Hepatocyte (in vitro differentiated cells): ENCODE measurements at regions not wholly inside any gene's neighbourhood (a gene's known extent, or its start where the extent isn't known, plus 50 kb on each side); places are given as distances from the start of the nearest gene placed in this dataset.

Source experiments
- DNase-seq: peaks from one replicate; pipeline ENCODE4 v3.0.0-alpha.2; 2016; ENCODE audit warnings: low spot score
- H2AFZ ChIP-seq: fragments of 200-600 bp; sonication (generic); 2 replicates; pipeline ENCODE4 v1.6.0; 2016; ENCODE audit warnings: antibody characterized with exemption, mild to moderate bottlenecking
- H3K27ac ChIP-seq: fragments of 200-600 bp; sonication (generic); 2 replicates; pipeline ENCODE4 v1.5.1; 2016; ENCODE audit warnings: mild to moderate bottlenecking
- H3K27me3 ChIP-seq: fragments of 200-600 bp; sonication (generic); 2 replicates; pipeline ENCODE4 v1.6.1; 2016
- H3K36me3 ChIP-seq: fragments of 200-600 bp; sonication (generic); replicated peaks from 2 replicates; pipeline ENCODE4 v1.5.1; 2016; ENCODE audit warnings: low read depth; ENCODE audit not compliant: insufficient read depth
- H3K4me1 ChIP-seq: fragments of 200-600 bp; sonication (generic); 2 replicates; pipeline ENCODE4 v1.5.1; 2016; ENCODE audit warnings: mild to moderate bottlenecking, moderate library complexity; ENCODE audit not compliant: insufficient read depth
- H3K4me2 ChIP-seq: fragments of 200-600 bp; sonication (generic); 2 replicates; pipeline ENCODE4 v1.6.0; 2016
- H3K4me3 ChIP-seq: fragments of 200-600 bp; sonication (generic); 2 replicates; pipeline ENCODE4 v1.5.1; 2016; ENCODE audit warnings: mild to moderate bottlenecking
- H3K79me2 ChIP-seq: fragments of 200-600 bp; sonication (generic); 2 replicates; pipeline ENCODE4 v1.6.0; 2017; ENCODE audit warnings: mild to moderate bottlenecking
- H3K9me2 ChIP-seq: fragments of 200-600 bp; sonication (generic); replicated peaks from 2 replicates; pipeline ENCODE4 v1.6.0; 2017; ENCODE audit warnings: mild to moderate bottlenecking; ENCODE audit not compliant: insufficient read depth
- H3K9me3 ChIP-seq: fragments of 200-600 bp; sonication (generic); 2 replicates; pipeline ENCODE4 v1.5.1; 2016; ENCODE audit warnings: low read depth, mild to moderate bottlenecking
- H4K20me1 ChIP-seq: fragments of 200-600 bp; sonication (generic); 2 replicates; pipeline ENCODE4 v1.6.0; 2016; ENCODE audit warnings: mild to moderate bottlenecking; ENCODE audit not compliant: insufficient read depth, poor library complexity, severe bottlenecking
- EZH2 ChIP-seq: fragments of 200-600 bp; sonication (generic); IDR thresholded peaks from 2 replicates; pipeline ENCODE4 v1.6.1; 2016; ENCODE audit warnings: antibody characterized with exemption, mild to moderate bottlenecking, borderline replicate concordance
- EZH2phosphoT487 ChIP-seq: fragments of 200-600 bp; sonication (generic); IDR thresholded peaks from one replicate; pipeline ENCODE4 v1.6.1; 2018; ENCODE audit warnings: antibody characterized with exemption, mild to moderate bottlenecking, low read depth, moderate library complexity; ENCODE audit not compliant: unreplicated experiment, severe bottlenecking
- WGBS: methylation state at CpG from one replicate; pipeline ENCODE4 v1.1.6; 2016; ENCODE audit warnings: low lambda C conversion rate; ENCODE audit errors: missing lambda C conversion rate; 5-methylcytosine and 5-hydroxymethylcytosine counted together
- TF ChIP-seq, protein P1 (sequence below): fragments of 200-600 bp; sonication (generic); IDR thresholded peaks from 2 replicates; pipeline ENCODE4 v1.5.1; 2016; ENCODE audit warnings: antibody characterized with exemption, mild to moderate bottlenecking; ENCODE audit not compliant: poor library complexity

DNA sequence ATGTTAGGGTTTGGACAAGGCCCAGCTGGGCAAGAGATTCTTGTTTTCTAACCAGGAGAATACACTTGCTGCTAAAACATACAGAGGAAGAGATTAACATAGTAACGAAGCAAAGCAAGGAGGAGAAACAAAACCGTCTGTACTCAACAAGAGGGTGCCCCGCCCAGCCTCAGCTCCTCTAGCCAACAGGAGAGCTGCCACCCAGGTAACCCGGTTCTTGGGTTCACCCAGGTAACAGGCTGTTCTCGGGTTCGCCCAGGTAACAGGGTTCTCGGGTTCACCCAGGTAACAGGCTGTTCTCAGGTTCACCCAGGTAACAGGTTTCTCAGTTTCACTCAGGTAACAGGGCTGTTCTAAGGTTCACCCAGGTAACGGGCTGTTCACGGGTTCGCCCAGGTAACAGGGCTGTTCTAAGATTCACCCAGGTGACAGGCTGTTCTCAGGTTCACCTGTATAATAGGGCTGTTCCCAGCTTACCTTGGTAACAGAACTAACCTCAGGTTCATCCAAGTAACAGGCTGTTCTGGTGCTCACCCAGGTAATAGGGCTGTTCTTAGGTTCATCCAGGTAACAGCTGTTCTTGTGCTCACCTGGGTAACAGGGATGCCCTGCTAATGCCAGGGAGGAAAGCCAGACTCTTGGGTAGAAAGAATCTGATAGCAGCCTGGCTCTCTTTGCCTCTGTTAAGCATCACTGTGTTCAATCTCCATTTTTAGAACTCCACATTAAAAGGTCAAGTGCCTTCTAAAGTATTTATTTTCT, 271.6 kb downstream of the SYK start:
- H3K4me1 ChIP-seq = peaks cover 16% of the 10 kb centered on the region
- no peaks in the 10 kb centered on the region for H3K36me3 ChIP-seq
- TF ChIP-seq, protein P1, sequence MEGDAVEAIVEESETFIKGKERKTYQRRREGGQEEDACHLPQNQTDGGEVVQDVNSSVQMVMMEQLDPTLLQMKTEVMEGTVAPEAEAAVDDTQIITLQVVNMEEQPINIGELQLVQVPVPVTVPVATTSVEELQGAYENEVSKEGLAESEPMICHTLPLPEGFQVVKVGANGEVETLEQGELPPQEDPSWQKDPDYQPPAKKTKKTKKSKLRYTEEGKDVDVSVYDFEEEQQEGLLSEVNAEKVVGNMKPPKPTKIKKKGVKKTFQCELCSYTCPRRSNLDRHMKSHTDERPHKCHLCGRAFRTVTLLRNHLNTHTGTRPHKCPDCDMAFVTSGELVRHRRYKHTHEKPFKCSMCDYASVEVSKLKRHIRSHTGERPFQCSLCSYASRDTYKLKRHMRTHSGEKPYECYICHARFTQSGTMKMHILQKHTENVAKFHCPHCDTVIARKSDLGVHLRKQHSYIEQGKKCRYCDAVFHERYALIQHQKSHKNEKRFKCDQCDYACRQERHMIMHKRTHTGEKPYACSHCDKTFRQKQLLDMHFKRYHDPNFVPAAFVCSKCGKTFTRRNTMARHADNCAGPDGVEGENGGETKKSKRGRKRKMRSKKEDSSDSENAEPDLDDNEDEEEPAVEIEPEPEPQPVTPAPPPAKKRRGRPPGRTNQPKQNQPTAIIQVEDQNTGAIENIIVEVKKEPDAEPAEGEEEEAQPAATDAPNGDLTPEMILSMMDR = no peak
- TF ChIP-seq EZH2phosphoT487 (no peak), EZH2 (no peak)
- H4K20me1 ChIP-seq = no peaks in the 10 kb centered on the region
- no peaks in the 10 kb centered on the region for H3K9me3 ChIP-seq
- no peak overlapping the region for H3K4me2 ChIP-seq
- no peaks in the 10 kb centered on the region for H3K27me3 ChIP-seq
- no peak overlapping the region for H3K27ac ChIP-seq
- H3K4me3 ChIP-seq = no peak overlapping the region
- H3K9me2 ChIP-seq = no peaks in the 10 kb centered on the region
- DNase-seq = no peak
- WGBS = 93% methylated on average over 10 of the region's 10 CpGs
- no peaks in the 10 kb centered on the region for H3K79me2 ChIP-seq
- no peak overlapping the region for H2AFZ ChIP-seq

DNA sequence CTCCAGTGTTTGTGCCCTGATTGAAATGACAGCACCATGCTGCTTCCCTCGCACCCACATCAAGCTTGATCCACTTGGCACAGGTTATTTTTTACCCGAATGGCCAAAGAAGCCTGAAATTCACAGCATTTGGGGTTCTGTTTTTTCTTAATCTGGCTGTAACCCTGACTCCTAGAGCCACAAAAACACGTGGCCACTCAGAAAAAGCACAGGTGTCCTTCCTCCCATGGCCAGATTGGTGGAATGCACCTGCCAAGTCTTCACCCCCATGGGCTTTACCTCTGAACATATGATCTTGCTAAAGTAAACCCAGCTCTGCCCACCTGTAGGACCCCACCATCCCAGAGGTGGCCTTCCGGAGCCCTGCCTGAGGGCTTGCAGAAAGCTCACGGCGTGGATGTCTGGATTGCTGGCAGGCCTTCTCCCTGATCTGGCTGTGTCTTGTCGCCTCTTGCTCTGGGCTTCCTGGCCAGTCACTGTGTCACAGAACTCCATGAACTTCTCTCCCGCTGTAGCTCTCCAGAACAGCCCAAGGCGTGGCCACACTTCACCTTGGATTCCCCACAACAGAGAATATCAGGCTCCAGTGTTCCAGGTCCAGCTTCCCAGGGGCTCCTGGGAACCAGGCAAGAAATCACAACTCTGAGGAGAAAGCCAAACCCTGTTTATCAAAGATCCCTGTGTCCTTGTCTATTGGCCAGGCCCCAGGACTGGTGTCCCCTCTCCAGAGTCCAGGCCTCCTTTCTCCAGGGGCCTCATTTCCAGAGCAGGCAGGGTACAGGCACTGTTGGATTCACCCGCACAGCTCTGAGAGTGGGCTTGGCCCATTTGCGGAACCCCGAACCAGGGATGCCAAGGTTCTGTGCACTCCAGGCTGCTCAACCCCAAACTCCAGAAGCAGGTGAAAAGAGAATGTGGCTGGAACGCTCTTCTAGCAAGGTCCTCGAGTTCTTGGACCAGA, 272.5 kb downstream of the SYK start:
- TF ChIP-seq EZH2 = no peak
- no peak for TF ChIP-seq EZH2phosphoT487
- TF ChIP-seq, protein P1 = no peak
- Histone ChIP-seq H3K9me3 (no peaks in the 10 kb centered on the region), H3K79me2 (no peaks in the 10 kb centered on the region), H4K20me1 (no peaks in the 10 kb centered on the region), H3K9me2 (no peaks in the 10 kb centered on the region), H3K36me3 (no peaks in the 10 kb centered on the region), H3K27ac (no peak overlapping the region), H3K27me3 (no peaks in the 10 kb centered on the region), H3K4me1 (peaks cover 16% of the 10 kb centered on the region), H2AFZ (no peak overlapping the region), H3K4me3 (no peak overlapping the region), H3K4me2 (no peak overlapping the region)
- DNase-seq = no peak
- WGBS = 97% methylated on average over 14 of the region's 14 CpGs

DNA sequence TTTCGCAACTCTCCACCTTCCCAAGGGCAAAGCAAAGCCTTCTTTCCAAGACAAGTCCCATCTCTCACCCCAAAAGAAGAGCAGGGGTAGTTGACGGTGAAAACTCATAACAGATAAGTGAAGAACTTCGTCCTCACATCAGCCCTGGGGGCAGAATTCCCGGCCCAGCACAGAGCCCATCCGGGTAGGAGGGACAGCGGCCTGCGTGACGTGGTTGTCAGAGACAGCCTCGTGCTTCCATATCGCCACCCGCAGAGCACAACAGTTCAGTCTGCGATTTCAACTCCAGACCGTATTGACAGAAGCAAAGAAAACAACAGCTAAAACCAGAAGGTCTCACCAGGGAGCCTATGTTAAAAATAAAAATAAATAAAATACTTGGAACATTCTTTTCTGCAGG, 273.2 kb downstream of the SYK start:
- Histone ChIP-seq H4K20me1 (no peaks in the 10 kb centered on the region), H3K27ac (no peak overlapping the region), H3K4me1 (peaks cover 16% of the 10 kb centered on the region), H3K27me3 (no peaks in the 10 kb centered on the region), H2AFZ (no peak overlapping the region), H3K9me3 (no peaks in the 10 kb centered on the region), H3K4me2 (no peak overlapping the region), H3K9me2 (no peaks in the 10 kb centered on the region), H3K4me3 (no peak overlapping the region), H3K79me2 (no peaks in the 10 kb centered on the region), H3K36me3 (no peaks in the 10 kb centered on the region)
- 79% methylated on average over 13 of the region's 13 CpGs for WGBS
- TF ChIP-seq EZH2 = no peak
- no peak for TF ChIP-seq EZH2phosphoT487
- no peak for DNase-seq

DNA sequence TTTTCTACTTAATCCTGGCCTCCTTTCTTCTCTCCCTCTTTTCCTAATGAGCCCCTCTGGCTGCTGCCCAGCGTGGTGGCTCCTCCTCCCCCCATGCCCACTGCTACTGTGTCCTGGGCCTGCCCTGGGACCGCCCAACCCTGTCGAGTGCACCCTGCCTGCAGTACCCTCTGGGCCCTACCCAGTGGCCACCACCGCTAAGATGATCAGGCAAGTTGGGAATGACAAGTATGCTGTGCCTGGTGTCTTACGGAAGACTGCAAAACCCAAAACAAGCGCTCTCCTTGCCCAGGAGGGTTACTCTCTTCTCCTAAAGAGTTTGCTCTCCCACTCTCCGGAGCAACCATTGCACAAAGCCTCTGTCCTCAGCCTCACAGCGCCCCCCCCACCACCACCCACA, 273.7 kb downstream of the SYK start:
- Histone ChIP-seq H4K20me1 (no peaks in the 10 kb centered on the region), H3K9me2 (no peaks in the 10 kb centered on the region), H3K79me2 (no peaks in the 10 kb centered on the region), H2AFZ (no peak overlapping the region), H3K27ac (no peak overlapping the region), H3K4me3 (no peak overlapping the region), H3K4me2 (no peak overlapping the region), H3K36me3 (no peaks in the 10 kb centered on the region), H3K9me3 (no peaks in the 10 kb centered on the region), H3K27me3 (no peaks in the 10 kb centered on the region), H3K4me1 (peaks cover 16% of the 10 kb centered on the region)
- whole genome bisulfite sequencing = 93% methylated on average over 8 of the region's 8 CpGs
- TF ChIP-seq EZH2phosphoT487 (no peak), EZH2 (no peak)
- TF ChIP-seq, protein P1 = no peak
- DNase-seq = no peak
